ENCODE measurements at regions not wholly inside any gene's neighbourhood (a gene's known extent, or its start where the extent isn't known, plus 50 kb on each side); places are given as distances from the start of the nearest gene placed in this dataset.

DNA sequence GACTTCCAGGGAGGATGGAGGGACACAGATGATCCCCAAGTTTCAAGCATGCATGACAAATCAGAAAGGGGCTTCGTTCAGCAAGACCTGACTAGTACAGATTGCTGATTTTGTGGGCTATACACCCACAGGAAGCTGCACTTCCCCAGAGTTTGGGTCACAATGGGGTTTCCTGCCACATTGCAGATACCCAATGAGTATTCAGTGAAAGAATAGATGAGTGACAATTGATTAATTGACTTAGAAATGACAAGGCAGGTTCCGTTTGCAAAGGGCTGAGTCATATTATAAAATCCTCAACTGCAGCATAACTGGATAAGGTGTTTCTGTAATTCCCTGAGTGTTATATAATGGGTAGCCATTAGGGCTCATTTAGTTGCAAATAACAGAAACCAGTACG is 146.6 kb upstream of the TBL1X start:
- no peak for DNase-seq

DNA sequence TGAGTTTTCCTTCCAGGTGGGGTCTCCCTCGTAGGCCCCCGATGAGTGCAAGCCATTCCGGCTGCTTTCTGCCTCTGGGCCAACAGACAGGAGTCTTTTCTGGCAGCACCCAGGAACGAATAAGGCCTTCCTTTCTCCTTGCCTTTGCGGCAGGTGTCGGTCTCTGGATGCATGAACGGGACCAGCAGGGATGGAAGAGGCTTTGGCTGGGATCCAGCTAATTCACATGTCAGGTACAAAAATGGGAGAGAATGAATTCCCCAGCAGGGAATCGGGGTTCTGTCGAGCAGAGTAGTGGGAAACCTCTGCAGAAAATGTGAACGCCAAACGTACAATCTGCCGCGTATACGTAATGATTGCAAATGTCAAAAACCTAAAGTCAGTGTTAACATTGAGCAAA is 146.1 kb upstream of the TBL1X start:
- DNase-seq: no peak

DNA sequence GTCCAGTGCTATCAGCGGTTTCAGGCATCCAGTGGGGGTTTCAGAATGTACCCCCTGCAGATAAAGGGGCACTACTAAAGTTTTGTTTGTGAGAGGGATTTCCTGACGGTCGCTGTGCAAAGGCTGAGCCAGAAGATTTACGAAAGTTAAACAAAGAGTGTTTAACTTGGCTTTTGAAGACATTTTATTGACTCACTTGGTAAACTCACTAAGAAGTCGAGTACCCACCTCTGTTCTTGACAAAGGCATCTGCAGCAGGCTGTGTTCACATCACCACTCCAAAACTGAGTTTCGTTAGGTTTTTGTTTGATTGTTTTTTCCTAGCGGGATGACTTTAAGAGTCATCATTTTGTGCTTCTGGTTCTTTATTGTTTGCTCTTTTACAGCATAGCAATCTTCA is 143.9 kb upstream of the TBL1X start:
- no peak for DNase-seq

DNA sequence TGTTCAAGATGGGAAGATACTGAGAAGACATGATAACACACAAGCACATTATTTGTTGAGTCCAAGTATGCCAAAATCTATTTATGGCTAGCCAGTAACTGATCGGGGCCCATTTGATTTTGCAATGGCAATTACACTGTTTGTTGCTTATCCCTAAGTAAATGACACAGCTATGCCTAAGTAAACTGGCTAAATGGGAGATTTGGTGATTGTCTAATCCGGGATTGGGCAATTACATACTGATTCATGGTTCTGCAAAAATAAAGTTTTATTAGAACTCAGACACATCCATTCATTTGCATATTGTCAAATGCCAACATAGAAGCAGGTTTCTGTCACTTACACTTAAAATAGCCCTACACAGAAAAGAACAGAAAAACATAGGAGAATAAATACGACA is 140.2 kb upstream of the TBL1X start:
- no peak for DNase-seq

DNA sequence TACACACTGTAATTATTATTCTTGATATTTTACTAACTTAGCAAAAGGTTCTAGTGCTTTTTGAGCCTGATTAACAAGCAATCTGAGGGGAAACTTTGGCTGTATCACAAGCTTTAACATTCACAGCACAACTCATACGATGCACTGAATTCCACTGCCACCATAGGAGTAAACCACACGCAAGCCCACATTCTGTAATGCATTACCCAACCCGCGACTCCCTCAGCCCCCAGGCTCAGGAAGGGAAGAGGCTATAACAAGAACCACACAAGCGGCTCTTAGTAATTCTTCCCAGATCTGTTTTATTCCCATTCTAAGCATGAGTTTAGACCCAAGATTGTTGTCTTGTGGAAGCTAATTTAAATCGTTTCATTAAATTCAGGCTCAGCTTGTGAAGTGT is 138.5 kb upstream of the TBL1X start:
- no peak for DNase-seq

DNA sequence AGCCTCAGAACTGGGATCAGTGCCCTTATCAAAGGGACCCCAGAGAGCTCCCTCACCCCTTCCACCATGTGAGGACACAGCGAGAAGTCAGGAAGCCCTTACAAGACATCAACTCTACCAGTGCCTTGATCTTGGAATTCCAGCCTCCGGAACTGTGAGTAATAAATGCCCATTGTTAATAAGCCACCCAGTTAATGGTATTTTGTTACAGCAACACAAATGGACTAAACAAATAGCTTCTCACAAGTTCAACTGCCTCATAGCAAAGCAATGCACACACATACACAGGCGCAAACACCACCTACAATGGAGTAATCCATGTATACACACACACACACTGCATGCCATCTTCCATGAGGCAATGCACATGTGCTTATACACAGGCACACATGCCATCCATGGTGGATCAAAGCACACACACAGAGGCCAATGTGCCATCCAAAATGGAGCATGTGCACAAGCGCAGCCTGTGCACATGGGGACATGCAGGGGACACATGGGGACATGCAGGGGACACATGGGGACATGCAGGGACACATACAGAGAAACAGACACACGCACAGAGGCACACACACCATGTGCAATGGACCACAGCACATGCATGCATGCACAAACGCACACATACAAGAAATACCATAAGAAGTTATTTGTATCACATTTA is 137.6 kb upstream of the TBL1X start:
- no peak for DNase-seq

DNA sequence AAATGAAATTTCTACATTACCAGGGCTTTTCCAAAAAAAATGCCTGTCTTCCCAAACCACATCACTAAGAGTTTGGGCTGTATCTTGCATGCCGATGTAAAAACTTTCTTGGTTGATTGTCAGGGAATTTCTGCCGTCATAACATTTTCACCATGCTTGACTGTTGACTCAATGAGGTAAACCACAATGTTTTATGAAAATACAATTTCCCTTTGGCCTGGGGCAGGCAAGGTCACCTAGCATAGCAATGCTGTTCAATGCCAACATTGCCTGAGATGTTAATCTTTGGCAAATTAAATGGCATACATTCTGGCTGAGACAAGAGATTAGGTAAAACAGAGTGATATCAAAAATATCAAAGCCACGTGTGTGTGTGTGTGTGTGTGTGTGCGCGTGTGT is 137.1 kb upstream of the TBL1X start:
- DNase-seq: no peak

DNA sequence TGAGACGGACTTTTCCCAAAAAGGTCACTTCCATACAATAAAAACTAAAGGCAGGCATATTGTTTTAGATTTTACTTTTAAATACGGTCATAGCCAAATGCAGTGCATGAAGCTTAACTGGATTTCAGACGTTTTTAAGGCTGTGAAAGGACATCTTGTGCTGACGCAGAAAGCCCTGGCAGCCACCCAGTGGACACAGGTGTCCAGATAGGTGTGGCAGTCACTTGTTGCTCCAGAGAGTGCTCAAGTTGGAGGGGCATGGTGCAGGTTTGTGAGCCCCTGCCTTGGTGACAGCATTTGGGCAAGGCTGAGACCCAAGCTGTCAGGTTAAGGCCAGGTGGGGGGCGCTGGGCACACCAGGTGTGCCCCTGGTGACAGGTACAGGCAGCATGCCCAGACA is 135.8 kb upstream of the TBL1X start:
- no peak for DNase-seq

DNA sequence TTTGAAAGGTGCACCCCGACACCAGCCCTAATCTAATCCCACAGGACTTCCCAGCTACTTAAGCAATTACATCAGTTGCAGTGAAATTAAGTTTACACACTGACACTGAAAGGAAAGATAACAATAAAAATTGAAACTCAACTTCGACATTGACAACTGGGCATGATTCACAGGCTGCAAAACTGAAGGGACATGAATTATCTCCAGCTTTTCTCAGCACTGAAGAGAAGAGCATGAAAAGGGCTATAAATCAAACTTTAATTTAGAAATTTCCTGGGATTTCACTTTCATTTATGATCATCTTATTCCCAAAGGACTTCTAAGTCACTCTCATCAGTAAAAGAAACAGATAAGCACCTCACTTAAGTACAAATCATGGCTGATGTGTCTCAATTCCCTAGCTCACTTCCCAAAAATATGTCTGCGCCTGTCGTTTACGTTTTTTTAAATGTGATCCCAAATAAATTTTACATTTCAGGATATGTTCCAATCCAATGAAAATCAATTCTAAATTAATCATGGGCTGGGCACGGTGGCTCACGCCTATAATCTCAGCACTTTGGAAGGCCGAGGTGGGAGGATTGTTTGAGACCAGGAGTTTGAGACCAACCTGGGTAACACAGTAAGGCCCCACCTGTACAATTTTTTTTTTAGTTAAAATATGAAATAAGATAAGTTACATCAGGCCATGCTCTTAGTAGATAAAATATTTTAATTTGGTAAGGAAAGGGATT is 134.4 kb upstream of the TBL1X start:
- DNase-seq: no peak

DNA sequence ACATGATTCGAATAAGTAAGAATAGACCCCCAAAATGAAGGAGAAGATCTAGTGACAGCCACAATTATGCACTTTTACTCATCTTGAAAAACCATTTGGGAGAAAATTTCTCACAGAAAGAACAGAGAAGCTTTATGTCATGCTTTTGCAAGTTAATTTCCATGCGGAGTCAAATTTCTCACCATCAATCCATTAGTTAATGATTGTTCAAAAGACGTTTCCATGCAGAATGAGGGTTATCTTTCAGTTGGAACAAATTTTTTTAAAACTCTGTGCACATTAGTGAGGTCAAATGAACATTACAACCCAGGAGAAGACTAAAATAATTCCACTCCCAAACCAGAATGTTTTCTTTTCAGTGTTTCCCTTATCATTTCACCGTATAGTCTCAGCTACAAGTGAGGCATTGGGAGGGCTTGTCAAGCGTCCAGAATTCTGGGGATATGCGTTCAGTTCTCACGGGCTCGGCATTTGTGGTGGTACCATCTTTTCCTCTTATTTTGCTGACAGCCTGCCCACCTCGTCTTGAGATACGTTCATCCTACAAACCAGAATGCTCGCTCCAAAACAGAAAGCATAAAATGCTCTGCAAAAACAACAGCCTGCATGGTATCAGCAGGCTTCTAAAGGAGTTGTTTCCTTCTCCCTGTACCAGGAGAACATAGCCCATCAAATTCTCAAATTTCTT is 130.8 kb upstream of the TBL1X start:
- no peak for DNase-seq

DNA sequence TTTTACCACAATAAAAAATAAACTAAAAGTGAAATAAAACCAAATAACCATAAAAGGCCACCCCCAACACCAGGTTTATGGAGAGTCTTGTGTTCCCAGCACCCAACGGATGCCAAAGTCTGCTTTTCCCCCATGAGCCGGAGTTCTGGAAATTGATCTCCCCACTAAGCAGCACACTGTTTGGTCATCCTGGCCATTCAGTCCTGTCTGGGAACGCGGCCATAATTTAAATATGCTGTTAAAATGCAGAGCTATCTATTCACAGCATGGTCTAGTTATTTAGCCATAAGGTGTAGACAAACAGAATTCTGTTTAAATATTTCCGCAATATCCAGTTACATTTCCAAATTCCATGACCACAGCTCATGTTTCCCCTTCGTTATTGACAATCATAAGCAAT is 129.6 kb upstream of the TBL1X start:
- no peak for DNase-seq

DNA sequence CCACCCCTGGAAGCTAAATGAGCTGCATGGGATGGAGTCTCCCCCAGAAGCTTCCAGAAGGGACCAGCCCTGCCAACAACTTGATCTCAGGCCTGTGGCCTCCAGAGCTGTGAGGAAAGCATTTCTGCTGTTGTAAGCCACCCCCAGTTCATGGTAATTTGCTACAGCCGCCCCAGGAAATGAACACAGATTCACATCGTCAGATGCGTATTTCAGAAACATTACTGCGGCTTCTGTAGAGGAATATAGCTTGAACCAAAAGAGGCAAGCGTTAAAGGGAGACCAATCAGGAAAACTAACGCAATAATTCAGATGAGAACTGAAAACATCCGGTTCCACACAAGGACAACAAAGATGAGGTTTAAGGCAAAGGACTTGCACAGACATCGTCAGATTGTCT is 128.4 kb upstream of the TBL1X start:
- no peak for DNase-seq

DNA sequence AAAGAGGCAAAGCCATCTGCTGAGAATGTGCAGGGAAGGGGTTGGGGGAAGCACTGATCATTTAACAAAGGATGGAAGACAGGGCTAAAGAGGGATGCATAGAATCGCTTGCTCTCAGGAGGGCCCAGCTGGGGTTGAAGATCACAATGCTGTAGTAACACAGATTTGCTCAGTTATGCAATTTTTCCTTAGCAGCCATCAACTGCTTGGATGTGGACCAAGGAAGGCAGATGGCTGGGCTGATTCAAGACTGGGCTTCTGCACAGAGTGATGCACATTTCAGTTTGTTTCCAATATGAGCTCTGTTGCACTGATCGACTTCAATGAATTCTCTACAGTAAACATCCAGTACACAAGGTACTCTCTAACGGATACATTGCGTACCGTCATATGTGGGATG is 127.8 kb upstream of the TBL1X start:
- peak; percentile 75 for DNase-seq

DNA sequence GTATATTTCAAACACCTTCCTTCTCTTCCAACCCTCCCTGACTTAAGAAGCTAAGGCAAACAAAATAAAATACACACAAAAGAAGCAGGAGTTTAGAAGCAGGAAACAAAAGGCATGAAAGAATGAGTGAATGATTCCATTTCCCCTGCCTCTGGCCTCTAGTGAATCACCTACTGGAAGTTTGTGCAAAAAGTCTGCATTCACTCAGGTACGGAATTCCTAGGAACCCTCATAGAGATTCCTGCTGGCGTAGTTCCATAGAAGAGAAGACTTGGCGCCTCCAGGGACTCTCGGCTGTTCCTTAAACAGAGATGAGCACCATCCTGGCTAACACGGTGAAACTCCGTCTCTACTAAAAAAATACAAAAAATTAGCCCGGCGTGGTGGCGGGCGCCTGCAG is 125.9 kb upstream of the TBL1X start:
- DNase-seq: no peak

DNA sequence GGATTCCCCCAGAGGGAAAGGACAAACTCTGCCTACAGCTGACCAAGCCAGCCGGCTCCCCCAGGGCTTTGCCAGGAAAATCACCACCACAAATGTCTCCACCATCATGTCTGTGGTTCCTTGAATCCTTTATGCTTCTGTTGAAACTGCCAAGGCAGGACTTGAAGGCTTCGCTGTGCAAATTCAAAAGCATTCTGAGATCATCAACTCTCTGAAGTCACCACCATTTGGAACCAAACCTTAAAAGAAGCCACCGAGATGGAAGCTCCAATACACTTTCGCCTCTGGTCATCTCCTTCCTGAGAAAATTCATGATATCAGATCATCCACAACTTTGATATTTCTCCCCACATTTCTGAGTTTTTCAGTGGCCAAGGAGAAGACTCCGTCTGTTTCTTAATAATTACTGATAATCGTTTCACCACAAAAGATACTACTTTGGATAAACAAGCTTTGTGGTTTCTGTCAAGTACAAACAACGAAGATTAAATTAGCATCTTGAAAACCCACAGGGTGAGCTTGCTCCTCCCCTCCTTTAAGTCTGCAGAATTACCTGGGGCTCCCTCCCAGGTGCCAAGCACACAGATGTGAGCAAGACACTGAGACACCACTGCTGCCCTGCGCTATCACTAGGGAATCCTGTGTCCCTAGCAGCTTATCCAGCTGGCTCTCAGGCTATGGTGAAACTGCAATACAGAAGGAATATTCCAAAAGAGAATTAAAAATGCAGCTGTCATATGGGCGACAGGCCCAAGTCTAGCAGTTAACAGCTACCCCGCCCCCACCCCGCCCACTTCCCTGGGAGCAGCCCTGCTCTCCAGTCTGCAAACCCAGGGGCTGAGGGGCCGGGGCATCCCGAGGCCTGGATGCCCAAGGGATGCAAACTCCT is 125.0 kb upstream of the TBL1X start:
- peak; percentile 29 for DNase-seq

DNA sequence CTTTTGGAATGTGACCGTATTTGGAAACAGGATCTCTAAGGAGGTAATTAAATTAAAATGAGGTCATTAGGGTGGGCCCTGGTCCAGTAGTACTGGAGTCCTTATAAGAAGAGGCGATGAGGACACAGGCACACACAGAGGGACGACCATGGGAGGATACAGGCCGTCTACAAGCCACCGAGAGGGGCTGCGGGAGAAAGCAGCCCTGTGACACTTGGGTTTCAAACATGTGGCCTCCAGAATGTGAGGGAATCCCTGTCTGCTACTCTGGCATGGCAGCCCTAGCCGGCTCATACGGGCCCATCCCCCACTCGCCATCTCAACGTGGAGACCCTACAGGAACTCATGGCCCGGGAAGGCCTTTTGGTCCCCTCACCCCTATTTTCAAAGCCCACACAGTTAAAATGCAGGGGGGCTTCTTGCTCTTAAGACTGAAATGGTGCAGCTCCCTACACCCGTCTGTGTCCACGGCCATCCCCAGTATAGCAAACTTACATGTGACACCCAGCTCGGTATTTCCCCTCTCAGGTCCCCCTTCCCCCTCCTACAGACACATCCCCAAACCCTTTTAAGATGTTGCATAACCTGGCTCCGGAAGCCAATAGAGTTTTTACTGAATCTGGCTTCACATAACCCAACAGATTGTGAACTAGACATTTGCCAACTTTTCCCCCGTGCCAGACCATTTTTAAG is 124.1 kb upstream of the TBL1X start:
- peak; percentile 47 for DNase-seq

DNA sequence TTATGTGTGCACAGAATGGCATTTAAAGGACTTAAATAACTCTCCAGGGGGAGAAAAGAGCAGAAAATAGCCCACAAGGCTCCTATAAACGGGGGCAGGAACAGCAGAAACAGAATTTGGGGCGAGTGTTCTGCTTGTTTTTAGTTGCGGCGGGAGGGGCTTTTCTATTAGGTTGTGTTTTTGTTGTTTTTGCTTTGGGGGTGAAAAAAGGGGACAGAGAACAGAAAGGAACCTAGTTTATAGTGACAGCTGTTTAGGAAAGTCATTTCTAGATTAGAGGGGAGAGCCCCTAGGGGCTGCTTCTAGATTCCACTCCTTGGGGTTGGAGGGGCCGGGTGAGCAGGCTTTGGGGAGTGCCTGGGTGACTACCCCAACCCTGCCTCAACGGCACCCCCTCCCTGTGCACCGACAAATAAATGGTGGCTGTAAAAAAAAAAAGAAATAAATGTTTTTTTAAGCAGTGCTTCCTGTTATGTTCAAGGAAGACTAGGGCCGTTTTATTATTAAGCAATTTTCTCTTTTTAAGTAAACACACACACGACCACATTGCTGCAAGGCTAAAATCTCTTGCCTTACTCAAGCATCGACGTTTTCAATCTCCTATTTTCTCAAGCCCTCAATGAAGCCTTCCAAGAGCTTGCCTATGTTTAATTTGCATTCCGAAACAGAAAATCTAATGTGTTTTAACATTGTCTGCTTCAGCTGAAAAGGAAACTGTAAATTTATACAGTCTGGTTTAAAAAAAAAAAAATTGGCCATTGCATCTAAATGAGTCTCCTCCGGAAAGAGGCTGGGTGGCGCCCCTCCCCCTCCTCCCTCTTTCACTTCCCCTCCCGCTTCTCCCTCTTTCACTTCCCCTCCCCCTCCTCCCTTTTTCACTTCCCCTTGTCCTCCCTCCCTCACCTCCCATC is 123.3 kb upstream of the TBL1X start:
- DNase-seq: no peak

DNA sequence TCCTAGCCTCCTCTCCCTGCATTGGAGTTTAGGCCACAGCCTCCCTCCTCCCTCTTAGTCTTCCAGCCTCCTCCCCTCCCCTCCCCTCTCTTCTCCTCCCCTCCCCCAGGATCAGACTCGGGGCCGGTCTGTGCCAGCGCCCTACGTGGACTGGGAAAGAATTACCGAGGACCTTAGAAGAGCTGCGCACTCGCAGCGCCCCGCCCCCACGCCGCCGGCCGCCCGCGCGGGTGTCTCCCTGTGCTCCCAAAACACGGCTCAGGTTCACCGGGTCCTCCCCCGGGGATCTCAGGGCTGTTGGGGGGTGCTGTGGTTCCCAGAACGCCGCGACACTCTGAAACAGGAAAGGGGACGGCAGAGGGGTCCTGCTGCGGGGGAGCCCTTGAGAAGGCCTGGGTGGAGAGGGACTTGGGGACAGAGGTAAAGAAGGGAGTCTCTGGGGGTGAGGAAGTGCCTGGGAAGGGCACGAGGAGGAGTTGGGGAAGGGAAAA is 122.3 kb upstream of the TBL1X start:
- no peak for DNase-seq

DNA sequence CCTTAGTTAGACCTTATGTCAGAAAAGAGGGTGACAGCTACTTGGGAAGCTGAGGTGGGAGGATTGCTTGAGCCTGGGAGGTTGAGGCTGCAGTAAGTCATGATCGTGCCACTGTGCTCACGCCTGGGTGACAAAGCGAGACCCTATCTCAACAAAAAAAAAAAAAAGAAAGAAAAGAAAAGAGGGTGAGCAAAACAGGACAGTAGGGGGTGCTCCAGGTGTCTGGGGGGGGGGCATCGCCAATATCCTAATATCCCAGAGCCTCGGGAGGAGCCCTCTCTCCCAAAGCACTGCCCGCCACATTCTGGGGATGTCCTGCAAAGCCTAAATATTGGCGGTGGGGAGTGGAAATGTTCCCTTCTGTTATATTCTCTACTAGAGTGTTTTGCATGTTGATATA is 120.9 kb upstream of the TBL1X start:
- no peak for DNase-seq

DNA sequence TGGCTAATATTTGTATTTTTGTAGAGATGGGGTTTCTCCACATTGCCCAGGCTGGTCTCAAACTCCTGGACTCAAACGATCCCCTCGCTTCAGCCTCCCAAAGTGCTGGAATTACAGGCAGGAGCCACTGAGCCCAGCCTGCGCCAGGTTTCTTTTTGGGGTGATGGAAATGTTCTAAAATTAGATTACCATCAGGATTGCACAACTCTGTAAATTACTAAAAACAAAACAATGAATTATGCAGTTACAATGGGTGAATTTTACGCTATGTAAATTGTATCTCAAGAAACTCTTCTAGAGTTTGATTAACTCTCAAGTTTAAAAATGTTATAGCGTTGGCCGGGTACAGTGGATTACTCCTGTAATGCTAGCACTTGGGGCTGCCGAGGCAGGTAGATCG is 118.9 kb upstream of the TBL1X start:
- DNase-seq: no peak
